ENCODE measurements at regions not wholly inside any gene's neighbourhood (a gene's known extent, or its start where the extent isn't known, plus 50 kb on each side); places are given as distances from the start of the nearest gene placed in this dataset.

- no peak for TF ChIP-seq CTCF (IDR thresholded peaks at IDR 0.05 in 8 of 11, conservative IDR thresholded peaks at IDR 0.05 in 3 of 11)
- TF ChIP-seq POLR2A (IDR thresholded peaks at IDR 0.05) = no peak
- TF ChIP-seq POLR2AphosphoS5 (IDR thresholded peaks at IDR 0.05) = no peak
These were observed 270.7 kb upstream of the CELF4 start for GRCh38 chr18:37836071-37836970.
